HCT116 (cell line): ENCODE measurements at regions not wholly inside any gene's neighbourhood (a gene's known extent, or its start where the extent isn't known, plus 50 kb on each side); places are given as distances from the start of the nearest gene placed in this dataset.

Experiments used
- ATAC-seq: fragments of 200-7000 bp; cut with Tn5 transposase; 2 replicates; pipeline ENCODE4 v1.9.1; 2020; ENCODE audit warnings: mild to moderate bottlenecking, moderate library complexity
- BruUV-seq: library from RNA; stranded (reverse); fragments of 400-500 nt; replicated peaks from 2 replicates; lab custom pipeline; 2021; lab: Mats Ljungman, UMichigan
- CTCF ChIA-PET: fragments of 300-600 bp; sonication (Branson Sonifier 250); formaldehyde crosslinking; loops from one replicate; lab custom pipeline; 2021; ENCODE audit warnings: antibody characterized with exemption; lab: Charles Lee
- POLR2A ChIA-PET: fragments of 300-600, 350-600 bp; sonication (Branson Sonifier 250); formaldehyde crosslinking; loops from one replicate; lab custom pipeline; 2021; ENCODE audit warnings: antibody characterized with exemption; lab: Charles Lee
- RAD21 ChIA-PET, 2 experiments: fragments of 300-600 bp; sonication (Branson Sonifier 250); formaldehyde crosslinking; loops; one replicate each; lab custom pipeline; 2023; ENCODE audit warnings: low total read pairs in 2 of 2; ENCODE audit not compliant: uncharacterized antibody in 2 of 2, unreplicated experiment in 2 of 2, low non-redundant PET in 1 of 2; lab: Charles Lee
- DNase-seq: peaks from one replicate; pipeline ENCODE4 v3.0.0-alpha.2; 2010; ENCODE audit warnings: low read depth, low spot score
- H2AFZ ChIP-seq: fragments of 200-600 bp; shearing (Covaris generic), sonication (generic); 2 replicates; pipeline ENCODE4 v1.6.1; 2017; ENCODE audit warnings: low read depth, mixed run types, mixed read lengths, antibody characterized with exemption, low read length; ENCODE audit not compliant: poor library complexity, severe bottlenecking
- H3K27ac ChIP-seq: 2 replicates; pipeline ENCODE4 v1.5.1; 2012; ENCODE audit warnings: low read depth, low read length
- H3K27me3 ChIP-seq: fragments of 200-600 bp; sonication (generic); 2 replicates; pipeline ENCODE4 v1.6.1; 2016; ENCODE audit warnings: mixed run types, low read length, mixed read lengths; ENCODE audit not compliant: insufficient read depth
- H3K36me3 ChIP-seq, 2 experiments: fragments of 200-500 bp in 1 of 2; fragments of 200-600 bp in 1 of 2; sonication (Bioruptor generic) in 1 of 2; sonication (generic) in 1 of 2; 2 replicates each; pipeline versions ENCODE4 v1.5.1 to v1.6.1; 2014 to 2016; ENCODE audit warnings: low read length in 2 of 2, inconsistent platforms in 1 of 2, mixed read lengths in 1 of 2, mixed run types in 1 of 2; ENCODE audit not compliant: insufficient read depth in 2 of 2, control insufficient read depth in 1 of 2
- H3K4me1 ChIP-seq, 2 experiments: fragments of 200-600 bp in 1 of 2; sonication (generic) in 1 of 2; 2 replicates each; pipeline versions ENCODE4 v1.5.1 to v1.6.1; 2012 to 2017; ENCODE audit warnings: low read length in 2 of 2, inconsistent platforms in 1 of 2, mild to moderate bottlenecking in 1 of 2, mixed read lengths in 1 of 2, mixed run types in 1 of 2, moderate library complexity in 1 of 2; ENCODE audit not compliant: insufficient read depth in 2 of 2, control insufficient read depth in 1 of 2
- H3K4me2 ChIP-seq: fragments of 200-600 bp; sonication (generic); 2 replicates; pipeline ENCODE4 v1.6.1; 2017; ENCODE audit warnings: mixed run types, low read length, mixed read lengths
- H3K4me3 ChIP-seq, 2 experiments: fragments of 200-600 bp in 1 of 2; sonication (generic) in 1 of 2; replicated peaks in 1 of 2; 2 replicates each; pipeline ENCODE4 v1.5.1; 2011 to 2016; ENCODE audit warnings: low read length in 2 of 2, control low read depth in 1 of 2, low read depth in 1 of 2, mild to moderate bottlenecking in 1 of 2, mixed read lengths in 1 of 2, mixed run types in 1 of 2
- H3K79me2 ChIP-seq: fragments of 200-600 bp; sonication (generic); 2 replicates; pipeline ENCODE4 v1.6.1; 2017; ENCODE audit warnings: mild to moderate bottlenecking, mixed run types, low read length, moderate library complexity, mixed read lengths; ENCODE audit not compliant: insufficient read depth
- H3K9ac ChIP-seq: fragments of 200-600 bp; sonication (generic); 2 replicates; pipeline ENCODE4 v1.6.1; 2016; ENCODE audit warnings: low read length, mixed read lengths
- H3K9me2 ChIP-seq: fragments of 200-600 bp; sonication (generic), shearing (Covaris generic); 2 replicates; pipeline ENCODE4 v1.6.1; 2017; ENCODE audit warnings: mixed run types, mild to moderate bottlenecking, moderate library complexity; ENCODE audit not compliant: insufficient read depth
- H3K9me3 ChIP-seq, 2 experiments: fragments of 200-500 bp in 1 of 2; fragments of 200-600 bp in 1 of 2; sonication (Bioruptor generic) in 1 of 2; sonication (generic) in 1 of 2; 2 replicates each; pipeline ENCODE4 v1.6.1; 2014 to 2017; ENCODE audit warnings: low read length in 2 of 2, mixed read lengths in 2 of 2, inconsistent platforms in 1 of 2, low read depth in 1 of 2, mild to moderate bottlenecking in 1 of 2, mixed run types in 1 of 2, moderate library complexity in 1 of 2; ENCODE audit not compliant: control insufficient read depth in 1 of 2, insufficient read depth in 1 of 2
- H4K20me1 ChIP-seq: fragments of 200-600 bp; sonication (generic), shearing (Covaris generic); 2 replicates; pipeline ENCODE4 v1.6.1; 2017; ENCODE audit warnings: mixed run types, mild to moderate bottlenecking, moderate library complexity; ENCODE audit not compliant: insufficient read depth
- ATF3 ChIP-seq: IDR thresholded peaks from 2 replicates; pipeline ENCODE4 v1.6.1; 2012
- CBX3 ChIP-seq: IDR thresholded peaks from 2 replicates; pipeline ENCODE4 v1.6.1; 2012; ENCODE audit warnings: low read depth
- CTCF ChIP-seq, 3 experiments: fragments of 200-600 bp in 1 of 3; sonication (generic) in 1 of 3; IDR thresholded peaks in 2 of 3; conservative IDR thresholded peaks in 1 of 3; 2 replicates each; pipeline ENCODE4 v1.5.1; 2012 to 2017; ENCODE audit warnings: low read depth in 2 of 3, low read length in 2 of 3, antibody characterized with exemption in 1 of 3, borderline replicate concordance in 1 of 3, control low read depth in 1 of 3, mild to moderate bottlenecking in 1 of 3, mixed read lengths in 1 of 3, mixed run types in 1 of 3, moderate library complexity in 1 of 3; ENCODE audit not compliant: insufficient read depth in 1 of 3
- EGR1 ChIP-seq: IDR thresholded peaks from 2 replicates; pipeline ENCODE4 v1.6.1; 2012; ENCODE audit warnings: low read depth
- ELF1 ChIP-seq: IDR thresholded peaks from 2 replicates; pipeline ENCODE4 v1.6.1; 2012; ENCODE audit warnings: low read depth, borderline replicate concordance
- EZH2 ChIP-seq: fragments of 200-600 bp; sonication (generic); IDR thresholded peaks from 2 replicates; pipeline ENCODE4 v1.6.1; 2017; ENCODE audit warnings: antibody characterized with exemption, mixed run types
- EZH2phosphoT487 ChIP-seq: fragments of 200-600 bp; IDR thresholded peaks from 2 replicates; pipeline ENCODE4 v1.6.1; 2018; ENCODE audit warnings: antibody characterized with exemption, borderline replicate concordance
- FOSL1 ChIP-seq: IDR thresholded peaks from 2 replicates; pipeline ENCODE4 v1.6.1; 2012; ENCODE audit warnings: low read depth
- MAX ChIP-seq: IDR thresholded peaks from 2 replicates; pipeline ENCODE4 v1.6.1; 2012
- POLR2A ChIP-seq: IDR thresholded peaks from 2 replicates; pipeline ENCODE4 v1.7.0; 2011; ENCODE audit warnings: borderline replicate concordance; ENCODE audit not compliant: insufficient read depth, insufficient read length; ENCODE audit errors: extremely low read depth
- RAD21 ChIP-seq: IDR thresholded peaks from 2 replicates; pipeline ENCODE4 v1.6.1; 2012; ENCODE audit warnings: low read depth, mild to moderate bottlenecking
- REST ChIP-seq: IDR thresholded peaks from 2 replicates; pipeline ENCODE4 v1.6.1; 2012; ENCODE audit warnings: low read depth
- SRF ChIP-seq: IDR thresholded peaks from 2 replicates; pipeline ENCODE4 v1.6.1; 2012; ENCODE audit warnings: low read depth
- YY1 ChIP-seq: IDR thresholded peaks from 2 replicates; pipeline ENCODE4 v1.6.1; 2011; ENCODE audit warnings: low read length, low read depth, moderate library complexity, mild to moderate bottlenecking; ENCODE audit not compliant: insufficient replicate concordance; ENCODE audit errors: extremely low read depth
- ZBTB33 ChIP-seq: IDR thresholded peaks from 2 replicates; pipeline ENCODE4 v1.6.1; 2011; ENCODE audit warnings: mild to moderate bottlenecking, low read length, moderate library complexity; ENCODE audit not compliant: insufficient replicate concordance; ENCODE audit errors: extremely low read depth
- ZFX ChIP-seq: fragments of 450-650 bp; IDR thresholded peaks from 2 replicates; pipeline ENCODE4 v1.6.1; 2017
- ZNF274 ChIP-seq: fragments of 200-500 bp; sonication (Bioruptor generic); IDR thresholded peaks from 2 replicates; pipeline ENCODE4 v1.6.1; 2014; ENCODE audit warnings: mild to moderate bottlenecking, low read depth, low read length, inconsistent platforms
- intact Hi-C: fragments of 100-400 bp; cut with micrococcal nuclease; formaldehyde crosslinking; loops from 2 replicates; pipeline ENCODE4 v1.10.0; 2022

GRCh38 chr18:67651438-67651837, 134.9 kb upstream of the DSEL start:
- CTCF ChIA-PET = no interaction called here
- Histone ChIP-seq H3K27ac (no peak overlapping the region), H3K27me3 (no peaks in the 10 kb centered on the region), H3K9ac (no peak overlapping the region), H3K4me3 (no peak overlapping the region), H3K4me1 (no peaks in the 10 kb centered on the region), H3K9me2 (no peaks in the 10 kb centered on the region), H3K36me3 (no peaks in the 10 kb centered on the region), H2AFZ (no peak overlapping the region), H3K4me2 (no peak overlapping the region), H4K20me1 (no peaks in the 10 kb centered on the region), H3K79me2 (no peaks in the 10 kb centered on the region), H3K9me3 (peaks cover 13 to 31% of the 10 kb centered on the region in 2 experiments)
- intact Hi-C loops = no loop called here
- RAD21 ChIA-PET = no interaction called here
- BruUV-seq = no TSS peak
- TF ChIP-seq POLR2A = no peak
- TF ChIP-seq EZH2phosphoT487 = no peak
- TF ChIP-seq REST = no peak
- TF ChIP-seq EGR1 = no peak
- TF ChIP-seq CBX3 = no peak
- TF ChIP-seq MAX = no peak
- no peak for TF ChIP-seq ELF1
- no peak for TF ChIP-seq SRF
- TF ChIP-seq ZFX = no peak
- no peak for TF ChIP-seq ZNF274
- no peak for TF ChIP-seq CTCF (IDR thresholded peaks at IDR 0.05 in 2 of 3, conservative IDR thresholded peaks at IDR 0.05 in 1 of 3; ENCODE audit: borderline replicate concordance in 1 of 3, insufficient read depth in 1 of 3, low read depth in 2 of 3, low read length in 2 of 3)
- no peak for TF ChIP-seq FOSL1
- TF ChIP-seq RAD21 = no peak
- TF ChIP-seq ZBTB33 = no peak
- TF ChIP-seq ATF3 = no peak
- TF ChIP-seq EZH2 = no peak
- no peak for TF ChIP-seq YY1
- DNase-seq (no peak), ATAC-seq (no peak)
- POLR2A ChIA-PET = no interaction called here
